Eye (tissue), 1 donor: ENCODE measurements at regions not wholly inside any gene's neighbourhood (a gene's known extent, or its start where the extent isn't known, plus 50 kb on each side); places are given as distances from the start of the nearest gene placed in this dataset.

Source experiments
- DNase-seq: peaks from one replicate; pipeline ENCODE4 v3.0.0-alpha.2; 2015

- DNase-seq: no peak
These were observed 676.4 kb upstream of the INTU start for GRCh38 chr4:126956184-126956897.

DNA sequence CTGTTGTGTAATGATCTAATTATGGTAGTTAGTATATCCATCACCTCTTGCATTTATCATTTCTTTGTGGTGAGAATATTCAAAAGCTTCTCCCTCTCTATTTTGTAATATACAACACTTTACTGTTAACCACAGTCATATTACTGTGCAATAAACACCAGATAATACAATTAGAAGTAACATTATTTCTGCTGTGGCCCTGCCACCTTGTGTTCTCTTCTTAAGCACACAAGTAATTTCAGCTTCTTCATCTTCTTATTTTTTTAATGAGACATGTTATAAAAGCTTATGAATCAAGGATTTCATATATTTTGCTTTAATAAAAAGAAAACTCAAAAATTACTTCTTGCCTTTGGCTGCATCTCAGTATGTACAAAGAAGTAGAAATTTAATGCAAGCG, 675.2 kb upstream of the INTU start:
- peak; percentile 17 for DNase-seq

GRCh38 chr4:126957987-126958386, 674.8 kb upstream of the INTU start:
- peak; percentile 38 for DNase-seq

DNA sequence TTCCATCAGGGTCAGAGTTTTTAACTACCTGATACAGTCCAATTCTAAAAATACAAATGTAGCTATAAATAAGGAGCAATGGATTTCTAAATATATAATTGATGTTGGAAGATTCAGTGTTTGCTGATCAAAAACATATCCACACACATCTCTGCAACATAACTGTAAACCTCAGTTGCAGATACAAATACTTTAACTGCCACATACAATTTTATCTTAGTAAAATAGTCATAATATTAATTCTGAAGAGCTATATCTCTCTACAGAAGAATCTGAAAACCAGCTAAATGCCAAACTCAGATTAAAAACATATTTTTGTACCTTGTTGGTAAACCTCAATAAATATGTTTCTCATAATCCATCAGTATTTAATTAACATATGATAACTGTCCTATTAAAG, 674.3 kb upstream of the INTU start:
- DNase-seq: no peak

DNA sequence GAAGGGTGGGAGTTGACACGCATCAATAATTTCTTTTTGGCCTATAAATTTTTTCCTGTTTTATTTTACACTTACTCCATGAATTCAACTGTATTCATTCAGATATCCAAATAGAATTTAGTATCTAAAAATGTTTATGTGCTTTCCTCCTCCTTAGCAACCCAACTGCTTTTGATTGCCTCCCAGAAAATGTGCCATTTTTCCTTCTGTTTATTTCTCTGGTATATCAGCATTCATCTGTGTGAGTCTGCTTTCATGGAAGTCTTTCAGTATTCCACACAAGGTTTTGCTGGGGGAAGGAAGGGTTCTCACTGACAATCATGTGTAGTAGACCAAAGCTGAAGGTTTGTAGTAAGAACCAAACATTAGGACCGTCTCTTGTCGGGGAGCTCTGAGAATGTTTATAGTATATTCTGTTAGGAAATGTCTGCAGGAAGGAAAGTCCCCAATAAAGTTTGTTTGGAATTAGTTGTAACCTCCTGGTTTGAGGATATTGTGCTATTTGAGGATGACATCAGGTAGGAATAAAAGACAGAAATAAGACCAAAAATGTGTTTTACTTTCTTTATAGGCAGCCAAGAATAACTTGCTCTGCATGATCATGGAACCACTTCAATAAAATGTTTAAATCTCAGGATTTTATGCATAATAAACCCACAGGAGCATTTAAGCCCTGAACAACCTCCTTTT, 673.6 kb upstream of the INTU start:
- DNase-seq: no peak

DNA sequence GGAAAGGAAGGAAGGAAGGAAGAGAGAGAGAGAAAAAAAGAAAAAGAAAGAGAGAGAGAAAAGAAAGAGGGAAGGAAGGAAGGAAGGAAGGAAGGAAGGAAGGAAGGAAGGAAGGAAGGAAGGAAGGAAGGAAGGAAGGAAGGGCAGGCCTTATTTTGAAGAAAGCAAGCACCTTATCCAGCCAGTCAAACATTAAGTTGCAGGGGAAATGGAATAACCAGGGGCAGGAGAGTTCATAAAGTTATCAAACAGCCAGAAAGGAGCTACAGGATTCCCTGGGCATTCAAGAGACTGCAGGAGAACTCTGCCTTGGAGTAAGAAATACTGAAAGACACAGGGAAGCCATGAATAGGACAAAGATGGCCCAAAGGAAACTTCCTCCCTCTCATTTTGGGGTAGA, 672.0 kb upstream of the INTU start:
- DNase-seq: no peak

DNA sequence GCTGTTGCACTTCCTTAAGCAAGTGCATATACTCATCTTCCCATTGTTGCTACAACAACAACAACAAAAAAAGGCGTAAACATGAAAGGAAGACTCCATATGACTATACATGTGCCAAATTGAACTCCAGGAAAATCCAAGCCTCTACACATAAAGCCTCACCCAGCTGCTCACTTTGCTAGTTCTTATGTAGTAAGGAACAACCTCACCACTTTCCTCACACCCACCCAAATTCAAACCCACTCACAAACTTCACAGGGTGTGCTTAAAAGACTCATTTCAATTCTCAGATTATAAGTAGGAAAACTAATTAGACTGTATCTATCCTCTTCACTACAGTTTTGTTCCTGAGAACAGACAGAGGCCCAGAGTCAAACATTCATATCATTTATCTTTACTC, 671.1 kb upstream of the INTU start:
- DNase-seq: no peak

- DNase-seq: peak; percentile 53
These were observed 666.9 kb upstream of the INTU start for GRCh38 chr4:126965877-126966276.

GRCh38 chr4:126969360-126970235, 663.2 kb upstream of the INTU start:
- no peak for DNase-seq

- no peak for DNase-seq
These were observed 659.6 kb upstream of the INTU start for GRCh38 chr4:126973201-126973600.

GRCh38 chr4:126976850-126977632, 655.7 kb upstream of the INTU start:
- DNase-seq: no peak

- no peak for DNase-seq
These were observed 646.8 kb upstream of the INTU start for GRCh38 chr4:126986005-126986404.

GRCh38 chr4:126986828-126987227, 645.9 kb upstream of the INTU start:
- DNase-seq: no peak

GRCh38 chr4:126991965-126992364, 640.8 kb upstream of the INTU start:
- DNase-seq: no peak

DNA sequence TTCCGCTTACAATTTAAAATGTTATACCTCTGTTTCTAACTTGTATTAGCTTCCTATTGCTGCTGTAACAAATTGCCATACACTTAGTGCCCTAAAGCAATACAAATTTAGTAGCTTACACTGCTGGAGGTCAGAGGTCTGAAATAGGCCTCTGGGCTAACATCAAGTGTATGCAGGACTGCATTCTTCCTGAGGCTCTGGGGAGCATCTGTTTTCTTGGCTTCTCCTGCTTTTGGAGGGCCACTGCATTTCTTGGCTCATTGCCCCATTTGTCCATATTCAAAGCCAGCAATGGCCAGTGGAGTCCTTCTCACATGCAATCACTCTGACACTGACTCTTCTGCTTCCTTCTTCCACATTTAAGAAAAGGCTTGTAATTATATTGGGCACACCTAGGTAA, 639.8 kb upstream of the INTU start:
- no peak for DNase-seq

DNA sequence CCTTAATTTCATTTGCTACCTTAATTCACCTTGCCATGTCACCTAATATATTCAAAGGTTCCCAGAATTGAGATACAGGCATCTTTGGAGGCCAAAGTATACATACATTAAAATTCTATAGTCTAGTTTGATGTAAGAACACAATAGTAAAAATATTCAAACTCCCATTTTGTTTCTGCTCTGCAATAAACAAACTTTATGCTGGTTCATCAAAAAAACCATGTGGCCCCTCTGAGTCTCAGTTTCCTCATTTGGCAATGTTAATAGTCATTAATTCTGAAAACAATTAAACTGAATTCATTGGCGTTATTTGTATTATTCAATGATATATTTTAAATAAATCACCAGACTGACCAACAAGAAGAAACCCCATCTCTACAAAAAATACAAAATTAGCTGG, 639.4 kb upstream of the INTU start:
- DNase-seq: no peak

DNA sequence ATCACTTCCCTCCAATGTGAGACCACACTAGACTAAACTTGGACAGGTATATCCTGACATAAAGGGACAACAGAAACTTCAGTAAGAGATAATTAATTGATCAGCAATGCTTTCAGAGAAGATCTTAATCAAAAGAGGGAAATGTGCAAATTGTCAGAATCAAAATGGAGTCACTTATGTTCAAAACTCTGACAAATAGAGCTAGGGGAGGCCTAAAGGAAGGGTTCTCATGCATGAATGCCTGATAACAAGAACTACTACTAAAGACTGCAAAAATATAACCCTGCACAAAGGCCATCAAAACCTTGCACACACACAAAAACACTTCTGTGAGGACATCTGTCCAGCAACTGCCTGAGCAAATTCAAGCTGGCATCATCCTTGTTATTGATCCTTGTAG, 637.5 kb upstream of the INTU start:
- no peak for DNase-seq

GRCh38 chr4:127000110-127000509, 632.6 kb upstream of the INTU start:
- DNase-seq: no peak

GRCh38 chr4:127000846-127001245, 631.9 kb upstream of the INTU start:
- DNase-seq: no peak

DNA sequence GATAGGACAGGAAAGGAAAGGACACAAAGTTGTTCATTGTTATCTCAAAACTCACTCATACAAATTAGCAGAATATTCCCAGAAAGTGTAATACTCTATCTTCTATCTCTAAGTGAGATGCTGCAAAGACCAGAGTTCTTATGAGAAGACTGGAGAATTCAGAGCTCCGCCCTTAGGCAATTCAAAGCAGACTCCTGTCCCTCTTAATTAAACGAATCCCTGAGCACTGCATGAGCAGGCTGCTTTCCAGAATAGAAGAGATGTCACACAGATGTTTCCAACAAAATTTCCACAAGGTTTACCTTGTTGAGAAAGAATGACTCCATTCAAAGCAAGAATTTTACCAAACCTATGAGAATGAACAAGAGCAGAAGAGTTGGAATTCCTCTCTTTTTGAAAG, 630.8 kb upstream of the INTU start:
- no peak for DNase-seq

GRCh38 chr4:127006446-127006877, 626.3 kb upstream of the INTU start:
- peak; percentile 38 for DNase-seq

- peak; percentile 21 for DNase-seq
These were observed 625.5 kb upstream of the INTU start for GRCh38 chr4:127007305-127007704.

DNA sequence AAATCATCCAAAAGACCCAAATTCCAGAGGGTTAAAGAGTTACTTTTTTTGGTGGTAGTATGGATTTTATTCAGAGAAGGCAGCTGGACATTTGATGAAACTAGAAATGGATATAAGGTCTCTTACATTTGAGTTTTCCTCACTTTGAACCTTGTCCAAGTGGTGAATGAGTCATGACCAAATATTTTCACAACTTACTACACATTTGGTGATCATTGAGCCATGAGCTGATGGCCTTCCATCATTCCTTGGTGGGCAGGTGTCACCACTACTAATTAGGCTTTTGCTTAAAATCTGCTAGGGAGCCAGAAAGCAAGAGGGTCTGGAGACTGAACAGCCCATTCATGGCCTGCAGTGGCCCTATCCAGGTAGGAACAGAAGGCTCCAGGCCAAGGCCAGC, 620.2 kb upstream of the INTU start:
- DNase-seq: no peak
